HL-60 (cell line): ENCODE measurements at regions not wholly inside any gene's neighbourhood (a gene's known extent, or its start where the extent isn't known, plus 50 kb on each side); places are given as distances from the start of the nearest gene placed in this dataset.

Experiments
- DNase-seq, 2 experiments: peaks; one replicate each; pipeline ENCODE4 v3.0.0-alpha.2; 2010 to 2020; ENCODE audit warnings: low read depth in 1 of 2, low spot score in 1 of 2
- H3K27ac ChIP-seq: fragments of 250-450 bp; sonication (Bioruptor Pico); replicated peaks from 2 replicates; pipeline ENCODE4 v1.5.1; 2020; ENCODE audit warnings: mild to moderate bottlenecking, moderate library complexity
- H3K27me3 ChIP-seq: fragments of 250-450 bp; sonication (Bioruptor Pico); 2 replicates; pipeline ENCODE4 v1.5.1; 2021; ENCODE audit warnings: mild to moderate bottlenecking, moderate library complexity; ENCODE audit not compliant: insufficient read depth, poor library complexity, severe bottlenecking
- H3K4me3 ChIP-seq: replicated peaks from 2 replicates; pipeline ENCODE4 v1.5.1; 2011; ENCODE audit warnings: mild to moderate bottlenecking, control low read depth, low read length; ENCODE audit not compliant: insufficient read depth
- GABPA ChIP-seq: IDR thresholded peaks from 2 replicates; pipeline ENCODE4 v1.6.1; 2012; ENCODE audit warnings: low read depth
- POLR2AphosphoS5 ChIP-seq: IDR thresholded peaks from 2 replicates; pipeline ENCODE4 v1.6.1; 2012; ENCODE audit warnings: low read depth
- SPI1 ChIP-seq: IDR thresholded peaks from 2 replicates; pipeline ENCODE4 v1.6.1; 2012; ENCODE audit warnings: low read depth, mild to moderate bottlenecking, borderline replicate concordance
- TF ChIP-seq, protein P1 (sequence below): IDR thresholded peaks from one replicate; pipeline ENCODE4 v1.5.1; 2011; ENCODE audit warnings: low read length, control low read depth, inconsistent platforms; ENCODE audit not compliant: insufficient read depth
- TF ChIP-seq, protein P2 (sequence below): IDR thresholded peaks from 2 replicates; pipeline ENCODE4 v1.6.1; 2012; ENCODE audit warnings: low read depth; ENCODE audit not compliant: insufficient replicate concordance

DNA sequence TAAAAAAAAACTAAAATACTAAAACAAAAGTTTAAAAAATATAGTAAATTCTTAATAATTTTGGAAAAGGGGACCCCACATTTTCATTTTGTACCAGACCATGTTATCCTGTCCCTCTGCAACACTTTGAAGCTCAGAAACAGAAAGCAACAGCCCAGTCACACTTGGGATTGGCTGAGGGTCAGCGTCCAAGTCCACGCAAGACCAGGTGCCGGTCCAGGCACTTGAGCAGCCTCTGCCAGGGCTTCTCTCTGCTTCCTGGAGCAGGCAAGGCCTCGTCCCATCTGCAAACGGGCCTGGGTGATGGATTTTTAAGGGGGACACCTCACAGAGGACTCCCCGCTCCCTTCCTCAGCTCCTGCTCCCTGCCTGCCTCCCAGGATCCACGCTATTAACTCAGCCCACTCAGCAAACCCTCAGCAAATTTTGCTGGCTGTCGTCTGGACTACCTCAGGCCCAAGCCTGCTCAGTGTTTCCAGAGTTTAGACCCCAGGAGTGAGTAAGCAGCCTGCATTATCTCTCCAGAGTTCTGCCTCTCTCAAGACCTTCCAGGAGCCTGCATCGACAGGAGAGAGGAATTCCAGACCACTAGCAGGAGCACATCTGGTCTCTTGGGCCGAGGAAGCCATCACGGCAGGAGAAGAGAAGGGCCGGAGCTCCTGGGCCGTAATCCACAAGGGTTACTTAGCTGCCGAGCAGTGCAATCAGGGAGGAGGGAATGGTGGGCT lies 67.4 kb upstream of the CALM2 start:
- no peak overlapping the region for H3K27ac ChIP-seq
- no peak for DNase-seq
- TF ChIP-seq GABPA (no peak), POLR2AphosphoS5 (no peak)
- TF ChIP-seq, protein P1, sequence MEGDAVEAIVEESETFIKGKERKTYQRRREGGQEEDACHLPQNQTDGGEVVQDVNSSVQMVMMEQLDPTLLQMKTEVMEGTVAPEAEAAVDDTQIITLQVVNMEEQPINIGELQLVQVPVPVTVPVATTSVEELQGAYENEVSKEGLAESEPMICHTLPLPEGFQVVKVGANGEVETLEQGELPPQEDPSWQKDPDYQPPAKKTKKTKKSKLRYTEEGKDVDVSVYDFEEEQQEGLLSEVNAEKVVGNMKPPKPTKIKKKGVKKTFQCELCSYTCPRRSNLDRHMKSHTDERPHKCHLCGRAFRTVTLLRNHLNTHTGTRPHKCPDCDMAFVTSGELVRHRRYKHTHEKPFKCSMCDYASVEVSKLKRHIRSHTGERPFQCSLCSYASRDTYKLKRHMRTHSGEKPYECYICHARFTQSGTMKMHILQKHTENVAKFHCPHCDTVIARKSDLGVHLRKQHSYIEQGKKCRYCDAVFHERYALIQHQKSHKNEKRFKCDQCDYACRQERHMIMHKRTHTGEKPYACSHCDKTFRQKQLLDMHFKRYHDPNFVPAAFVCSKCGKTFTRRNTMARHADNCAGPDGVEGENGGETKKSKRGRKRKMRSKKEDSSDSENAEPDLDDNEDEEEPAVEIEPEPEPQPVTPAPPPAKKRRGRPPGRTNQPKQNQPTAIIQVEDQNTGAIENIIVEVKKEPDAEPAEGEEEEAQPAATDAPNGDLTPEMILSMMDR, result no peak
- H3K27me3 ChIP-seq, result no peaks in the 10 kb centered on the region
- H3K4me3 ChIP-seq, result no peak overlapping the region

DNA sequence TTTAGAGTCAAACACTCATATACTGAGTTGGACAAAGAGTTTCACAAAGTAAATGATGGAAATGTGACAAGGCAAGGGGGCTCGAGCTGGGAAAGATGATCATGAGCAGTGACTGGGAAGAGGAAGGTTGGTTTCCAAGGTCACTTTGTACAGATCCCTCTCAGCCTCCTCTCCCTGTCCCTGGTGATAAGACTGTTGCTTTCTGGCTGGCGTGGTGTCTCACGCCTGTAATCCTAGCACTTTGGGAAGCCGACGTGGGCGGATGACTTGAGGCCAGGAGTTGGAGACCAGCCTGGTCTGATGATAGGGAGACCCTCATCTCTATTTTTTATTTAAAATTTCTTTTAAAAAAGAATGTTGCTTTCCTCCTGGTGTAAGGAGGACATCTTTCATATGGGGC lies 65.4 kb upstream of the CALM2 start:
- TF ChIP-seq POLR2AphosphoS5 (no peak), SPI1 (no peak), GABPA (no peak)
- TF ChIP-seq, protein P1, result no peak
- TF ChIP-seq, protein P2, sequence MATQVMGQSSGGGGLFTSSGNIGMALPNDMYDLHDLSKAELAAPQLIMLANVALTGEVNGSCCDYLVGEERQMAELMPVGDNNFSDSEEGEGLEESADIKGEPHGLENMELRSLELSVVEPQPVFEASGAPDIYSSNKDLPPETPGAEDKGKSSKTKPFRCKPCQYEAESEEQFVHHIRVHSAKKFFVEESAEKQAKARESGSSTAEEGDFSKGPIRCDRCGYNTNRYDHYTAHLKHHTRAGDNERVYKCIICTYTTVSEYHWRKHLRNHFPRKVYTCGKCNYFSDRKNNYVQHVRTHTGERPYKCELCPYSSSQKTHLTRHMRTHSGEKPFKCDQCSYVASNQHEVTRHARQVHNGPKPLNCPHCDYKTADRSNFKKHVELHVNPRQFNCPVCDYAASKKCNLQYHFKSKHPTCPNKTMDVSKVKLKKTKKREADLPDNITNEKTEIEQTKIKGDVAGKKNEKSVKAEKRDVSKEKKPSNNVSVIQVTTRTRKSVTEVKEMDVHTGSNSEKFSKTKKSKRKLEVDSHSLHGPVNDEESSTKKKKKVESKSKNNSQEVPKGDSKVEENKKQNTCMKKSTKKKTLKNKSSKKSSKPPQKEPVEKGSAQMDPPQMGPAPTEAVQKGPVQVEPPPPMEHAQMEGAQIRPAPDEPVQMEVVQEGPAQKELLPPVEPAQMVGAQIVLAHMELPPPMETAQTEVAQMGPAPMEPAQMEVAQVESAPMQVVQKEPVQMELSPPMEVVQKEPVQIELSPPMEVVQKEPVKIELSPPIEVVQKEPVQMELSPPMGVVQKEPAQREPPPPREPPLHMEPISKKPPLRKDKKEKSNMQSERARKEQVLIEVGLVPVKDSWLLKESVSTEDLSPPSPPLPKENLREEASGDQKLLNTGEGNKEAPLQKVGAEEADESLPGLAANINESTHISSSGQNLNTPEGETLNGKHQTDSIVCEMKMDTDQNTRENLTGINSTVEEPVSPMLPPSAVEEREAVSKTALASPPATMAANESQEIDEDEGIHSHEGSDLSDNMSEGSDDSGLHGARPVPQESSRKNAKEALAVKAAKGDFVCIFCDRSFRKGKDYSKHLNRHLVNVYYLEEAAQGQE, result no peak
- H3K27me3 ChIP-seq, result no peaks in the 10 kb centered on the region
- H3K4me3 ChIP-seq, result no peak overlapping the region
- DNase-seq, result no peak
- H3K27ac ChIP-seq, result no peak overlapping the region

DNA sequence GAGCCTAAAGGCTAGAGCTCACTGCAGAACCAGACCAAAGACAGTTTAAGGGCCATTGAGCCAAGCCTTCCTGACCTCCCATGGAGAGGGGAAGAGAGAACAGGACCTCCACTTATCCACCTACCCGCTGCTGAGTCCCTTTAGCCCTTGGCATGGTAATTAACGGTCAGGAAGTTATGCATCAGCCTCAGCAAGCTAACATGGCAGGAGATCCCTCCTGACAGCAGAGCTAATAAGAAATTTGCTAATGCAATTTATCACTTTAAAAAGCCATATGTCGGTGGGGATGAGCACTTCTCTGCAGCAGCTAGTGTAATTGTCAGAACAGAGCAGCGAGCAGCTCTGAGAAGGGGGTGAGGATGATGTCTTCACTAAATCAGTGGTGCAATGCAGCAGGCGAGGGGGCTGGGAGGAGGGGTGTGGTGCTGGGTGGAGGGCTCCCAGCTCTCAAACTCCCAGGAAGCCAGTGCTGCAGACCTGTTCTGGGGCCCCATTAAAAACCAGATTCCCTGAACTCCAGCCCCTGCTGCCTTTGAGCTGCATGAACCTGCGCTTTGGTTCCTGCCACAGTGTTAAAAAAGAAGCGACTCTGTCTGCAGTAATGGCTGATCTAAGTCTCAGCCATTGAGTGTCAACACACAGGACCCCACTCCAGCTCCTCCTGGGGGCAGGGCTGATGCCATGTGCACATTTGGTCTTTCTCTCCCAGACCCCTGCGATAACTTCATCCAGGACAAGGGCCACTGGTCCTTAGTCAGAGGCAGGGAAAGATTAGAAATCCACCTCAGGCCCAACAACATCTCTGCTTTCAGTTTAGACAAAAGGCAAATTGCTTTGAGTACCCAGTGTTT lies 63.0 kb upstream of the CALM2 start:
- Histone ChIP-seq H3K27me3 (no peaks in the 10 kb centered on the region), H3K4me3 (no peak overlapping the region), H3K27ac (no peak overlapping the region)
- TF ChIP-seq, protein P1, result no peak
- TF ChIP-seq GABPA, result no peak
- no peak for DNase-seq

DNA sequence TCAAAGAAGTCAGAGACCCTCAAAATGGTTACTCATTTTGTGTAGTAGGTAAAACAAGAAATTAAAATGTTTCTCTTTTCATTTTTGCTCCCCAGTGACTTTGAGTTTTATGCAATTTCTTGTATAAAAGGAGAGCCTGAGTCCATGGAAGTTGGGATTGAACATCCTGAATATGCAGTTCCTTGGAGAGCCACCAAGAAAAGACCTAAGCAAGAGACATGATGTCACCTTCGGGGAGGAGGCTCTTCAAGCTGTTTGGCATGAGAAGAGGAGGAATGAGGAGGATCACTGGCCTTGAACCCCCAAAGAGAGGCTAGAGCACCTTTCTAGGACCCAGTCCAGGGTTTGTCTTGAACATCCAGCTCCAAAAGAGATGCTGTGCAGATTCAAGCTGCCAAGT lies 62.3 kb upstream of the CALM2 start:
- Histone ChIP-seq H3K27me3 (no peaks in the 10 kb centered on the region), H3K4me3 (no peak overlapping the region), H3K27ac (no peak overlapping the region)
- no peak for DNase-seq
- TF ChIP-seq, protein P1, result no peak
- TF ChIP-seq GABPA (no peak), SPI1 (no peak), POLR2AphosphoS5 (no peak)
- TF ChIP-seq, protein P2, result no peak
